Tibial nerve (tissue), 3 donors: ENCODE measurements at regions not wholly inside any gene's neighbourhood (a gene's known extent, or its start where the extent isn't known, plus 50 kb on each side); places are given as distances from the start of the nearest gene placed in this dataset.

ENCODE experiments used
- POLR2A ChIP-seq, 2 donors: fragments of 450-650 bp; IDR thresholded peaks; one replicate each; pipeline ENCODE4 v1.6.1; 2017; ENCODE audit warnings: antibody characterized with exemption in 2 of 2, mild to moderate bottlenecking in 2 of 2, moderate library complexity in 2 of 2
- TF ChIP-seq, protein P1 (sequence below), 5 experiments: fragments of 200-600 bp in 3 of 5; fragments of 450-650 bp in 2 of 5; sonication (generic) in 3 of 5; IDR thresholded peaks; one replicate each; pipeline ENCODE4 v1.5.1; 2016 to 2019; ENCODE audit warnings: antibody characterized with exemption in 5 of 5, mild to moderate bottlenecking in 3 of 5, moderate library complexity in 2 of 5

DNA sequence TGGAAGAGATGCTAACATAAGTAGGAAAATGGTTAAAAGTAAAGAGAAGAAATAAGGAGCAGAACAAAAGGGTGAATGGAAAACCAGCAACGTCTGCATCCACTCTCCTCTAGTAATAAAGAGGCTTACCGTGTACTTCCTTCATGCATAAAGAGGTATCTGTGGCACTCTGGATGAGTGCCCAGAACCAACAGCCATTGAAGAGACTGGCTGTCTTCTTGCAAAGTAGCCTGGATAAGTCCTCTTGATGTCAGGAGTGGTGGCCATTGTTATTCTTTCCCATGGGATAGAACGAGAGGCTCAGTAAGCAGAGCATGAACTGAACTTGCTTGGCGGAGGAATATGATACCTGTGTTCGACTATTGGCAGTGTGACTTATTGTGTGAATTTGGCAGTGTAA, 186.2 kb upstream of the RASGRP1 start:
- TF ChIP-seq POLR2A (IDR thresholded peaks at IDR 0.05), result no peak
- TF ChIP-seq, protein P1, sequence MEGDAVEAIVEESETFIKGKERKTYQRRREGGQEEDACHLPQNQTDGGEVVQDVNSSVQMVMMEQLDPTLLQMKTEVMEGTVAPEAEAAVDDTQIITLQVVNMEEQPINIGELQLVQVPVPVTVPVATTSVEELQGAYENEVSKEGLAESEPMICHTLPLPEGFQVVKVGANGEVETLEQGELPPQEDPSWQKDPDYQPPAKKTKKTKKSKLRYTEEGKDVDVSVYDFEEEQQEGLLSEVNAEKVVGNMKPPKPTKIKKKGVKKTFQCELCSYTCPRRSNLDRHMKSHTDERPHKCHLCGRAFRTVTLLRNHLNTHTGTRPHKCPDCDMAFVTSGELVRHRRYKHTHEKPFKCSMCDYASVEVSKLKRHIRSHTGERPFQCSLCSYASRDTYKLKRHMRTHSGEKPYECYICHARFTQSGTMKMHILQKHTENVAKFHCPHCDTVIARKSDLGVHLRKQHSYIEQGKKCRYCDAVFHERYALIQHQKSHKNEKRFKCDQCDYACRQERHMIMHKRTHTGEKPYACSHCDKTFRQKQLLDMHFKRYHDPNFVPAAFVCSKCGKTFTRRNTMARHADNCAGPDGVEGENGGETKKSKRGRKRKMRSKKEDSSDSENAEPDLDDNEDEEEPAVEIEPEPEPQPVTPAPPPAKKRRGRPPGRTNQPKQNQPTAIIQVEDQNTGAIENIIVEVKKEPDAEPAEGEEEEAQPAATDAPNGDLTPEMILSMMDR (IDR thresholded peaks at IDR 0.05), result no peak
